K562 (cell line): ENCODE measurements at regions not wholly inside any gene's neighbourhood (a gene's known extent, or its start where the extent isn't known, plus 50 kb on each side); places are given as distances from the start of the nearest gene placed in this dataset.

ENCODE experiments used
- ATAC-seq: fragments of 200-7000 bp; cut with Tn5 transposase; 3 replicates; pipeline ENCODE4 v1.9.1; 2020; ENCODE audit warnings: moderate library complexity
- BruUV-seq: library from RNA; stranded (reverse); fragments of 400-500 nt; replicated peaks from 2 replicates; lab custom pipeline; 2021; lab: Mats Ljungman, UMichigan
- CTCF ChIA-PET: fragments of 300-600 bp; formaldehyde crosslinking; extraction: SDS; loops from one replicate; lab custom pipeline; 2021; ENCODE audit warnings: low intra/inter-chr PET ratio; lab: Yijun Ruan, JAX
- POLR2A ChIA-PET: fragments of 300-600, 350-650 bp; sonication (Branson Sonifier 250); formaldehyde crosslinking; extraction: SDS; loops from one replicate; lab custom pipeline; 2021; ENCODE audit warnings: antibody characterized with exemption, inconsistent platforms; lab: Yijun Ruan, JAX
- DNase-seq, 4 experiments: peaks; one replicate each; pipeline versions ENCODE4 v3.0.0 to v3.0.0-alpha.2; 2011 to 2018; ENCODE audit warnings: low spot score in 3 of 4, mixed read lengths in 3 of 4; ENCODE audit errors: extremely low read depth in 1 of 4
- FAIRE-seq: peaks from 2 replicates; lab custom pipeline; 2011; peaks lifted over from hg19 to GRCh38; lab: Jason Lieb, UNC
- H2AFZ ChIP-seq: 2 replicates; pipeline ENCODE4 v1.6.0; 2011; ENCODE audit warnings: low read depth, low read length, control low read depth, inconsistent platforms
- H3K27ac ChIP-seq: fragments of 200-600 bp; 3 replicates; pipeline ENCODE4 v1.8.0; 2011; ENCODE audit warnings: low read depth, mild to moderate bottlenecking, control low read depth, inconsistent platforms, low read length, moderate library complexity, mixed read lengths; ENCODE audit errors: extremely low read depth
- H3K27me3 ChIP-seq, 2 experiments: fragments of 300-600 bp in 1 of 2; 2 replicates in 1 of 2; 3 replicates in 1 of 2; pipeline versions ENCODE4 v1.6.0 to v1.8.0; 2011; ENCODE audit warnings: inconsistent platforms in 2 of 2, low read length in 2 of 2, mild to moderate bottlenecking in 1 of 2, mixed read lengths in 1 of 2, moderate library complexity in 1 of 2; ENCODE audit not compliant: control insufficient read depth in 2 of 2, insufficient read depth in 2 of 2
- H3K36me3 ChIP-seq: fragments of 300-600 bp; 3 replicates; pipeline ENCODE4 v1.8.0; 2011; ENCODE audit warnings: mild to moderate bottlenecking, low read length, inconsistent platforms; ENCODE audit not compliant: control insufficient read depth, insufficient read depth
- H3K4me1 ChIP-seq, 2 experiments: fragments of 200-600 bp in 1 of 2; replicated peaks in 1 of 2; 2 replicates in 1 of 2; 3 replicates in 1 of 2; pipeline versions ENCODE4 v1.5.1 to v1.8.0; 2011; ENCODE audit warnings: inconsistent platforms in 2 of 2, low read length in 2 of 2, mild to moderate bottlenecking in 1 of 2, mixed read lengths in 1 of 2, moderate library complexity in 1 of 2; ENCODE audit not compliant: control insufficient read depth in 2 of 2, insufficient read depth in 2 of 2
- H3K4me2 ChIP-seq: 2 replicates; pipeline ENCODE4 v1.6.1; 2011; ENCODE audit warnings: low read length, control low read depth, inconsistent platforms, mixed read lengths; ENCODE audit not compliant: insufficient read depth
- H3K4me3 ChIP-seq: fragments of 200-600 bp; sonication (generic), shearing (Covaris generic); 2 replicates; pipeline ENCODE4 v1.5.1; 2016; ENCODE audit warnings: control low read depth, inconsistent platforms
- H3K79me2 ChIP-seq: fragments of 200-600 bp; 3 replicates; pipeline ENCODE4 v1.8.0; 2011; ENCODE audit warnings: low read length, inconsistent platforms; ENCODE audit not compliant: control insufficient read depth, insufficient read depth
- H3K9ac ChIP-seq, 2 experiments: 2 replicates each; pipeline versions ENCODE4 v1.6.0 to v1.6.1; 2011; ENCODE audit warnings: low read depth in 2 of 2, low read length in 2 of 2, control low read depth in 1 of 2, inconsistent platforms in 1 of 2, mild to moderate bottlenecking in 1 of 2, mixed read lengths in 1 of 2; ENCODE audit not compliant: insufficient read depth in 1 of 2
- H3K9me1 ChIP-seq: one replicate; pipeline ENCODE4 v1.6.0; 2011; ENCODE audit warnings: inconsistent platforms, mild to moderate bottlenecking, low read length, moderate library complexity; ENCODE audit not compliant: control insufficient read depth, insufficient read depth
- H3K9me3 ChIP-seq: replicated peaks from 2 replicates; pipeline ENCODE4 v1.5.1; 2011; ENCODE audit warnings: low read depth, low read length, inconsistent platforms; ENCODE audit not compliant: control insufficient read depth, insufficient read depth
- H4K20me1 ChIP-seq: replicated peaks from 2 replicates; pipeline ENCODE4 v1.6.1; 2011; ENCODE audit warnings: low read length, inconsistent platforms, mixed read lengths; ENCODE audit not compliant: control insufficient read depth, insufficient read depth
- FOXK1 ChIP-seq: sonication (generic); formaldehyde crosslinking; IDR thresholded peaks from 2 replicates; pipeline ENCODE4 v1.8.0; 2022; ENCODE audit warnings: missing genetic modification reagents, mild to moderate bottlenecking, borderline replicate concordance
- FUS ChIP-seq: fragments of 200-400 bp; formaldehyde crosslinking; optimal IDR thresholded peaks from 2 replicates; pipeline ENCODE3; 2017; ENCODE audit warnings: low read depth, low read length
- GABPB2 ChIP-seq: fragments of 250-450 bp; sonication (Bioruptor Pico); conservative IDR thresholded peaks from 2 replicates; pipeline ENCODE4 v1.5.1; 2021; ENCODE audit warnings: mild to moderate bottlenecking
- HNRNPLL ChIP-seq: fragments of 200-400 bp; formaldehyde crosslinking; IDR thresholded peaks from 2 replicates; pipeline ENCODE4 v1.6.1; 2017; ENCODE audit warnings: low read length, low read depth, mild to moderate bottlenecking; ENCODE audit not compliant: poor library complexity, severe bottlenecking
- JUND ChIP-seq, 2 experiments: IDR thresholded peaks; 2 replicates in 1 of 2; 3 replicates in 1 of 2; pipeline ENCODE4 v1.6.1; 2011; ENCODE audit warnings: borderline replicate concordance in 2 of 2, low read depth in 2 of 2, low read length in 2 of 2, improper control_type of control experiment in 1 of 2, missing biosample characterization in 1 of 2, missing genetic modification characterization in 1 of 2, missing genetic modification reagents in 1 of 2
- SIN3B ChIP-seq: fragments of 450-650 bp; IDR thresholded peaks from 2 replicates; pipeline ENCODE4 v1.6.1; 2017; ENCODE audit warnings: low read depth, mild to moderate bottlenecking, moderate library complexity
- SREBF1 ChIP-seq: fragments of 150-350 bp; IDR thresholded peaks from 2 replicates; pipeline ENCODE4 v1.6.1; 2014; ENCODE audit warnings: antibody characterized with exemption, low read depth, low read length, borderline replicate concordance
- XRCC3 ChIP-seq: fragments of 450-650 bp; IDR thresholded peaks from 2 replicates; pipeline ENCODE4 v1.6.1; 2017; ENCODE audit warnings: mild to moderate bottlenecking, moderate library complexity
- ZNF311 ChIP-seq: fragments of 250-450 bp; sonication (Bioruptor Pico); IDR thresholded peaks from 2 replicates; pipeline ENCODE4 v1.4.0; 2020; ENCODE audit warnings: mild to moderate bottlenecking, moderate library complexity
- ZNF561 ChIP-seq: fragments of 450-650 bp; formaldehyde crosslinking; conservative IDR thresholded peaks from 2 replicates; pipeline ENCODE4 v1.4.0; 2020; ENCODE audit warnings: mild to moderate bottlenecking, moderate library complexity
- WGBS: fragments of 100-300 bp; shearing (Covaris generic); methylation state at CpG from one replicate; pipeline ENCODE4 v1.1.6; 2016; ENCODE audit warnings: low coverage, mixed read lengths; ENCODE audit not compliant: insufficient coverage; ENCODE audit errors: missing lambda C conversion rate; 5-methylcytosine and 5-hydroxymethylcytosine counted together
- in situ Hi-C: fragments of 300-500 bp; cut with MboI; formaldehyde crosslinking; loops from 4 replicates; pipeline ENCODE4 v1.15.0; 2018; ENCODE audit warnings: inconsistent platforms, mixed read lengths
- intact Hi-C: fragments of 100-400 bp; cut with micrococcal nuclease; formaldehyde crosslinking; loops from 2 replicates; pipeline ENCODE4 v1.14.2; 2022
- TF ChIP-seq, protein P1 (sequence below): sonication (generic); IDR thresholded peaks from 2 replicates; pipeline ENCODE4 v1.6.1; 2016
- TF ChIP-seq, protein P2 (sequence below): fragments of 450-650 bp; IDR thresholded peaks from 2 replicates; pipeline ENCODE4 v1.6.1; 2017; ENCODE audit warnings: antibody characterized with exemption
- TF ChIP-seq, protein P3 (sequence below): sonication (generic); formaldehyde crosslinking; IDR thresholded peaks from 2 replicates; pipeline ENCODE4 v1.8.0; 2022; ENCODE audit warnings: mild to moderate bottlenecking, missing genetic modification reagents
- TF ChIP-seq, protein P4 (sequence below): sonication (generic); formaldehyde crosslinking; IDR thresholded peaks from 2 replicates; pipeline ENCODE4 v1.8.1; 2023; ENCODE audit warnings: mild to moderate bottlenecking, missing genetic modification reagents, moderate library complexity

DNA sequence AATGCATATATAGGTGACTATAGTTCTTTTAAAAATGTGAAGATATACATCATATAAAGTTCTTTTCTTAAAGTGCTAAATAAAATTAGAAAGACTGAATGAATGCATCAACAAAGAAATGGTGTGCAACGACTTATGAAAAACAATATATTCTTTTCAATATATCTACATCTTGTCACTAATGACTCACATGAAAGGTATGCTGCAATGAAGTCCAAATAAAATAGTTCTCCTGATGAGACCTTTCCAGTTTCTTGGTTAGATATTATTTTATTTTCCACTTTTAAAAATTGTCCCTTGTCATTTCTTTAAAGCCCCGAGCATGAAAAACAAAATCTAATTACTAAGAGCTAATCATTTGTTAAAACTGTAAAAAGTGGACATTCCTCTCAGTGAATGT is 462.1 kb downstream of the PCDH11X start (continued):
- TF ChIP-seq SREBF1 (no peak), FUS (no peak), HNRNPLL (no peak), GABPB2 (CRISPR knock-in tag) (no peak), FOXK1 (no peak), ZNF561 (CRISPR knock-in tag) (no peak), SIN3B (no peak), ZNF311 (CRISPR knock-in tag) (no peak), XRCC3 (no peak)
- TF ChIP-seq, protein P1, sequence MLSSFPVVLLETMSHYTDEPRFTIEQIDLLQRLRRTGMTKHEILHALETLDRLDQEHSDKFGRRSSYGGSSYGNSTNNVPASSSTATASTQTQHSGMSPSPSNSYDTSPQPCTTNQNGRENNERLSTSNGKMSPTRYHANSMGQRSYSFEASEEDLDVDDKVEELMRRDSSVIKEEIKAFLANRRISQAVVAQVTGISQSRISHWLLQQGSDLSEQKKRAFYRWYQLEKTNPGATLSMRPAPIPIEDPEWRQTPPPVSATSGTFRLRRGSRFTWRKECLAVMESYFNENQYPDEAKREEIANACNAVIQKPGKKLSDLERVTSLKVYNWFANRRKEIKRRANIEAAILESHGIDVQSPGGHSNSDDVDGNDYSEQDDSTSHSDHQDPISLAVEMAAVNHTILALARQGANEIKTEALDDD = no peak

DNA sequence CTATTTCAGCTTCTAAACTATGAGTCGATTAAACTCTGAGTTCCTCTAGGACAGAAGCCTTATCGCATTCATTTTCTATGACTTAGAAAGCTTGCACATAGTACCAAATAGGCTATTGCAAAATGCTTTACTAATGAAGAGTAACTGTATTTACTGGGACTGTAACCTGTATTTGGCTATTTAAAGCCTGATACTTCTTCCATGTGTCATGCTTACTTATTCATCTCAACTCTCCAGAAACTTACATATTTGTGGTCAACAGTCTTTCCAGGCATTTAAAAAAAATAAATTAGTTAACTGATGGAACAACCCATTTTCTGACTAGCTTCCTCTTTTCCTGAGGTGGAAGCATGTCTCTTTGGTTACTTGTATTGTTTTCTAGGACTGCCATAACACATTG is 467.9 kb downstream of the PCDH11X start:
- POLR2A ChIA-PET = no interaction called here
- 9% methylated on average over 2 of the region's 2 CpGs for WGBS
- TF ChIP-seq, protein P2, sequence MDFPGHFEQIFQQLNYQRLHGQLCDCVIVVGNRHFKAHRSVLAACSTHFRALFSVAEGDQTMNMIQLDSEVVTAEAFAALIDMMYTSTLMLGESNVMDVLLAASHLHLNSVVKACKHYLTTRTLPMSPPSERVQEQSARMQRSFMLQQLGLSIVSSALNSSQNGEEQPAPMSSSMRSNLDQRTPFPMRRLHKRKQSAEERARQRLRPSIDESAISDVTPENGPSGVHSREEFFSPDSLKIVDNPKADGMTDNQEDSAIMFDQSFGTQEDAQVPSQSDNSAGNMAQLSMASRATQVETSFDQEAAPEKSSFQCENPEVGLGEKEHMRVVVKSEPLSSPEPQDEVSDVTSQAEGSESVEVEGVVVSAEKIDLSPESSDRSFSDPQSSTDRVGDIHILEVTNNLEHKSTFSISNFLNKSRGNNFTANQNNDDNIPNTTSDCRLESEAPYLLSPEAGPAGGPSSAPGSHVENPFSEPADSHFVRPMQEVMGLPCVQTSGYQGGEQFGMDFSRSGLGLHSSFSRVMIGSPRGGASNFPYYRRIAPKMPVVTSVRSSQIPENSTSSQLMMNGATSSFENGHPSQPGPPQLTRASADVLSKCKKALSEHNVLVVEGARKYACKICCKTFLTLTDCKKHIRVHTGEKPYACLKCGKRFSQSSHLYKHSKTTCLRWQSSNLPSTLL = no peak
- TF ChIP-seq, protein P3, sequence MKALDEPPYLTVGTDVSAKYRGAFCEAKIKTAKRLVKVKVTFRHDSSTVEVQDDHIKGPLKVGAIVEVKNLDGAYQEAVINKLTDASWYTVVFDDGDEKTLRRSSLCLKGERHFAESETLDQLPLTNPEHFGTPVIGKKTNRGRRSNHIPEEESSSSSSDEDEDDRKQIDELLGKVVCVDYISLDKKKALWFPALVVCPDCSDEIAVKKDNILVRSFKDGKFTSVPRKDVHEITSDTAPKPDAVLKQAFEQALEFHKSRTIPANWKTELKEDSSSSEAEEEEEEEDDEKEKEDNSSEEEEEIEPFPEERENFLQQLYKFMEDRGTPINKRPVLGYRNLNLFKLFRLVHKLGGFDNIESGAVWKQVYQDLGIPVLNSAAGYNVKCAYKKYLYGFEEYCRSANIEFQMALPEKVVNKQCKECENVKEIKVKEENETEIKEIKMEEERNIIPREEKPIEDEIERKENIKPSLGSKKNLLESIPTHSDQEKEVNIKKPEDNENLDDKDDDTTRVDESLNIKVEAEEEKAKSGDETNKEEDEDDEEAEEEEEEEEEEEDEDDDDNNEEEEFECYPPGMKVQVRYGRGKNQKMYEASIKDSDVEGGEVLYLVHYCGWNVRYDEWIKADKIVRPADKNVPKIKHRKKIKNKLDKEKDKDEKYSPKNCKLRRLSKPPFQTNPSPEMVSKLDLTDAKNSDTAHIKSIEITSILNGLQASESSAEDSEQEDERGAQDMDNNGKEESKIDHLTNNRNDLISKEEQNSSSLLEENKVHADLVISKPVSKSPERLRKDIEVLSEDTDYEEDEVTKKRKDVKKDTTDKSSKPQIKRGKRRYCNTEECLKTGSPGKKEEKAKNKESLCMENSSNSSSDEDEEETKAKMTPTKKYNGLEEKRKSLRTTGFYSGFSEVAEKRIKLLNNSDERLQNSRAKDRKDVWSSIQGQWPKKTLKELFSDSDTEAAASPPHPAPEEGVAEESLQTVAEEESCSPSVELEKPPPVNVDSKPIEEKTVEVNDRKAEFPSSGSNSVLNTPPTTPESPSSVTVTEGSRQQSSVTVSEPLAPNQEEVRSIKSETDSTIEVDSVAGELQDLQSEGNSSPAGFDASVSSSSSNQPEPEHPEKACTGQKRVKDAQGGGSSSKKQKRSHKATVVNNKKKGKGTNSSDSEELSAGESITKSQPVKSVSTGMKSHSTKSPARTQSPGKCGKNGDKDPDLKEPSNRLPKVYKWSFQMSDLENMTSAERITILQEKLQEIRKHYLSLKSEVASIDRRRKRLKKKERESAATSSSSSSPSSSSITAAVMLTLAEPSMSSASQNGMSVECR (CRISPR knock-in tag) = no peak
- TF ChIP-seq, protein P4, sequence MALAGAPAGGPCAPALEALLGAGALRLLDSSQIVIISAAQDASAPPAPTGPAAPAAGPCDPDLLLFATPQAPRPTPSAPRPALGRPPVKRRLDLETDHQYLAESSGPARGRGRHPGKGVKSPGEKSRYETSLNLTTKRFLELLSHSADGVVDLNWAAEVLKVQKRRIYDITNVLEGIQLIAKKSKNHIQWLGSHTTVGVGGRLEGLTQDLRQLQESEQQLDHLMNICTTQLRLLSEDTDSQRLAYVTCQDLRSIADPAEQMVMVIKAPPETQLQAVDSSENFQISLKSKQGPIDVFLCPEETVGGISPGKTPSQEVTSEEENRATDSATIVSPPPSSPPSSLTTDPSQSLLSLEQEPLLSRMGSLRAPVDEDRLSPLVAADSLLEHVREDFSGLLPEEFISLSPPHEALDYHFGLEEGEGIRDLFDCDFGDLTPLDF (CRISPR knock-in tag) = no peak
- TF ChIP-seq JUND (IDR thresholded peaks at IDR 0.05; ENCODE audit: borderline replicate concordance, low read depth, low read length) (no peak), JUND (tag; IDR thresholded peaks at IDR 0.05; ENCODE audit: borderline replicate concordance, low read depth, low read length) (no peak)

More for the DNA sequence above, 467.9 kb downstream of the PCDH11X start:
- no peak overlapping the region for H3K9ac ChIP-seq
- intact Hi-C loops = no loop called here
- no peaks in the 10 kb centered on the region for H3K9me3 ChIP-seq
- in situ Hi-C loops = no loop called here
- no TSS peak for BruUV-seq
- no peak overlapping the region for H3K27ac ChIP-seq
- H2AFZ ChIP-seq = no peak overlapping the region
- ATAC-seq (no peak), FAIRE-seq (no peak), DNase-seq (no peak)
- no peak overlapping the region for H3K4me3 ChIP-seq
- H3K27me3 ChIP-seq = no peaks in the 10 kb centered on the region
- H3K79me2 ChIP-seq = no peaks in the 10 kb centered on the region
- H3K9me1 ChIP-seq = no peaks in the 10 kb centered on the region
- H3K36me3 ChIP-seq = no peaks in the 10 kb centered on the region
- no peak overlapping the region for H3K4me2 ChIP-seq
- H3K4me1 ChIP-seq = no peaks in the 10 kb centered on the region
- CTCF ChIA-PET = no interaction called here
- H4K20me1 ChIP-seq = no peaks in the 10 kb centered on the region
